ENCODE measurements at regions not wholly inside any gene's neighbourhood (a gene's known extent, or its start where the extent isn't known, plus 50 kb on each side); places are given as distances from the start of the nearest gene placed in this dataset.

GRCh38 chr18:75880266-75880665 is 452.8 kb upstream of the SMIM21 start:
- H3K4me3 Mint-ChIP-seq (ENCODE audit: unreplicated experiment) = no peak overlapping the region
- no peaks in the 10 kb centered on the region for H3K4me1 Mint-ChIP-seq (ENCODE audit: low read depth)
- no peaks in the 10 kb centered on the region for H3K27me3 Mint-ChIP-seq (ENCODE audit: low read depth)
- peaks cover 45% of the 10 kb centered on the region for H3K9me3 Mint-ChIP-seq (ENCODE audit: low read depth)
- TF ChIP-seq, protein P1, sequence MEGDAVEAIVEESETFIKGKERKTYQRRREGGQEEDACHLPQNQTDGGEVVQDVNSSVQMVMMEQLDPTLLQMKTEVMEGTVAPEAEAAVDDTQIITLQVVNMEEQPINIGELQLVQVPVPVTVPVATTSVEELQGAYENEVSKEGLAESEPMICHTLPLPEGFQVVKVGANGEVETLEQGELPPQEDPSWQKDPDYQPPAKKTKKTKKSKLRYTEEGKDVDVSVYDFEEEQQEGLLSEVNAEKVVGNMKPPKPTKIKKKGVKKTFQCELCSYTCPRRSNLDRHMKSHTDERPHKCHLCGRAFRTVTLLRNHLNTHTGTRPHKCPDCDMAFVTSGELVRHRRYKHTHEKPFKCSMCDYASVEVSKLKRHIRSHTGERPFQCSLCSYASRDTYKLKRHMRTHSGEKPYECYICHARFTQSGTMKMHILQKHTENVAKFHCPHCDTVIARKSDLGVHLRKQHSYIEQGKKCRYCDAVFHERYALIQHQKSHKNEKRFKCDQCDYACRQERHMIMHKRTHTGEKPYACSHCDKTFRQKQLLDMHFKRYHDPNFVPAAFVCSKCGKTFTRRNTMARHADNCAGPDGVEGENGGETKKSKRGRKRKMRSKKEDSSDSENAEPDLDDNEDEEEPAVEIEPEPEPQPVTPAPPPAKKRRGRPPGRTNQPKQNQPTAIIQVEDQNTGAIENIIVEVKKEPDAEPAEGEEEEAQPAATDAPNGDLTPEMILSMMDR (IDR thresholded peaks at IDR 0.05) = no peak
- H3K36me3 Mint-ChIP-seq (ENCODE audit: low read depth) = no peaks in the 10 kb centered on the region
- H3K27ac Mint-ChIP-seq (ENCODE audit: unreplicated experiment) = no peak overlapping the region
- DNase-seq (ENCODE audit: low spot score) = no peak

DNA sequence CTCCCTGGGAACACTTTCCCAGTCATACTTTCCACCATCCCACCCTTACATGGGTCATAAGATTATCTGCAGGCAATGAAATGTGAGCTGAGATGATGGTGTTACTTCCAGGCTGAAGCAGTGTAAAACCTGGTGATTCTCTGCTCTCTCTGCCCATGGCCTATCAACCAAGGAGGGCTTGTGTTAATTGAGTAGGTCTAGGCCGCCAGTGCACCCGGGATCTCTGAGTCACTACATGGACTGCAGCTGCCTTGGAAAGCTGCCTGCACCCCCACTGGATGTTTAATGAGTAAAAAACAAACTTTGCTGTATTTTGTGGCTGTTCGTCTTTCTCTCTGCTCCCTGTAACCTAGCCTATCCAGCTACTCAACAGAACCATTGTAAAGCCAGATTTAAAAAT is 451.7 kb upstream of the SMIM21 start:
- DNase-seq (ENCODE audit: low spot score) = no peak
- TF ChIP-seq, protein P1 (IDR thresholded peaks at IDR 0.05) = no peak
- Mint-ChIP-seq H3K4me1 (ENCODE audit: low read depth) (no peaks in the 10 kb centered on the region), H3K9me3 (ENCODE audit: low read depth) (peaks cover 44% of the 10 kb centered on the region), H3K36me3 (ENCODE audit: low read depth) (no peaks in the 10 kb centered on the region), H3K27ac (ENCODE audit: unreplicated experiment) (no peak overlapping the region), H3K27me3 (ENCODE audit: low read depth) (no peaks in the 10 kb centered on the region), H3K4me3 (ENCODE audit: unreplicated experiment) (no peak overlapping the region)

GRCh38 chr18:75875559-75875958 is 448.1 kb upstream of the SMIM21 start:
- no peaks in the 10 kb centered on the region for H3K36me3 Mint-ChIP-seq (ENCODE audit: low read depth)
- no peaks in the 10 kb centered on the region for H3K4me1 Mint-ChIP-seq (ENCODE audit: low read depth)
- peaks cover 1% of the 10 kb centered on the region for H3K27me3 Mint-ChIP-seq (ENCODE audit: low read depth)
- DNase-seq (ENCODE audit: low spot score) = no peak
- no peak overlapping the region for H3K27ac Mint-ChIP-seq (ENCODE audit: unreplicated experiment)
- TF ChIP-seq, protein P1 (IDR thresholded peaks at IDR 0.05) = no peak
- peaks cover 29% of the 10 kb centered on the region for H3K9me3 Mint-ChIP-seq (ENCODE audit: low read depth)
- H3K4me3 Mint-ChIP-seq (ENCODE audit: unreplicated experiment) = no peak overlapping the region

DNA sequence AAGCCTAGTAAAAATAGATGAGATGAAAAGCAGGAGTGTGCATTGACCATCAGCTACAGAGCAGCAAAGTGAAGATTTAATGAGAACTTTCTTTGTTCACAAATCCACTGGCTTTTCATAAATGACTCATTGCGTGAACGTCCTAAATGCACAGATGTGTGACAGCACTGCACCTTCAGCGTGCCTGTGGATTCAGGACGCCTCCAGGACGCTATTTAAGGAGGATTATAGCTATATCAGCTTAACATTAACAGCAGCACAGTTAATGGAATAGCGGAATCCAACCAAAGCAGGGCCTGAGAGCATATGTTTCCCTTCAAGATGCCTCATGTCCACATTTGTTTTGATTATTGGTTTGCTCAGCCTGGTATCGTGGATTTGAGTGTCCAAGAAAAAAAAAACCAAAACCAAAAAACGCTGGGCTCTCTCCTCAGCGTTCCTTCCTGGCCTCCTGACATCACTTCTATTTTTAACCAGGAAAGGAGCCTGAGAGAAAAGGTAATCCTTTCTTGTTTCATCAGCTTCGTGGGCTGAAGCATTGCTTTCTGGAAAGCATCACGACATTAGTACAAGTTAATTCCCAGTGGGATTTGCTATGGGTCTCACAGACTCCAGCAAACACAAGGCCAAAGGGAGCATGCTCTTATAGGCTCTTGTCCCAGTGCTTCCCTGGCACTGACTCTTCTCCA is 447.0 kb upstream of the SMIM21 start:
- Mint-ChIP-seq H3K9me3 (ENCODE audit: low read depth) (peaks cover 29% of the 10 kb centered on the region), H3K27me3 (ENCODE audit: low read depth) (peaks cover 1% of the 10 kb centered on the region)
- DNase-seq (ENCODE audit: low spot score) = no peak

GRCh38 chr18:75871596-75871995 is 444.1 kb upstream of the SMIM21 start:
- Mint-ChIP-seq H3K27me3 (ENCODE audit: low read depth) (peaks cover 1% of the 10 kb centered on the region), H3K4me1 (ENCODE audit: low read depth) (peaks cover 2% of the 10 kb centered on the region), H3K9me3 (ENCODE audit: low read depth) (peaks cover 6% of the 10 kb centered on the region), H3K27ac (ENCODE audit: unreplicated experiment) (no peak overlapping the region), H3K4me3 (ENCODE audit: unreplicated experiment) (no peak overlapping the region), H3K36me3 (ENCODE audit: low read depth) (no peaks in the 10 kb centered on the region)
- TF ChIP-seq, protein P1 (IDR thresholded peaks at IDR 0.05) = no peak
- no peak for DNase-seq (ENCODE audit: low spot score)

More for the DNA sequence above, 447.0 kb upstream of the SMIM21 start:
- Mint-ChIP-seq H3K4me1 (ENCODE audit: low read depth) (peaks cover under 1% of the 10 kb centered on the region), H3K27ac (ENCODE audit: unreplicated experiment) (no peak overlapping the region), H3K36me3 (ENCODE audit: low read depth) (no peaks in the 10 kb centered on the region), H3K4me3 (ENCODE audit: unreplicated experiment) (no peak overlapping the region)
- TF ChIP-seq, protein P1 (IDR thresholded peaks at IDR 0.05) = no peak
